GM21737 (cell line): ENCODE measurements at regions not wholly inside any gene's neighbourhood (a gene's known extent, or its start where the extent isn't known, plus 50 kb on each side); places are given as distances from the start of the nearest gene placed in this dataset.
"Not testable (repeated sequence)": the region's sequence is repeated elsewhere in the genome, so short reads cannot be mapped to it uniquely, and the experiment has no call there.

Source experiments
- ATAC-seq: cut with Tn5 transposase; IDR thresholded peaks from one replicate; pipeline ENCODE4 v1.9.1; 2021; ENCODE audit warnings: mild to moderate bottlenecking, moderate library complexity; ENCODE audit not compliant: unreplicated experiment

GRCh38 chr9:120338340-120338739 is 241.6 kb downstream of the CDK5RAP2 start:
- no peak for ATAC-seq

DNA sequence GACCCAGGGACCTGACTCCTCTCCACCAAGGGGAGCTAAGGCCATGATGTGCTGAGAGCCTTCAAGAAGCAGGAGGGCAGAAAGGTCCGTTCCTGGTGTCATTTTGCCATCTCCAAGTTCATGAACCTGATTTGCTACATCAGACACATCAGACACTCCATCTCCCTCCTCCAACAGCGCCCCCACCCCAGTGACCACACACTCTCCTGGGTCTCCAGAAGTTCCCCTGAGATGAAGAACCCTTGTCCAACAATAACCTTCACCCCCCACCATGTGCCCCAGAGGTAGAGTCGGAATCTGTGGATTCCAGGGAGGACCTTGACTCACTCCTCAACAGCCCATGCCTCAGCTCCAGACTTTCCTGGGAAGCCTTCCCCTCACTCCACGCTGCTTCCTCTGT is 242.8 kb downstream of the CDK5RAP2 start:
- ATAC-seq = no peak

DNA sequence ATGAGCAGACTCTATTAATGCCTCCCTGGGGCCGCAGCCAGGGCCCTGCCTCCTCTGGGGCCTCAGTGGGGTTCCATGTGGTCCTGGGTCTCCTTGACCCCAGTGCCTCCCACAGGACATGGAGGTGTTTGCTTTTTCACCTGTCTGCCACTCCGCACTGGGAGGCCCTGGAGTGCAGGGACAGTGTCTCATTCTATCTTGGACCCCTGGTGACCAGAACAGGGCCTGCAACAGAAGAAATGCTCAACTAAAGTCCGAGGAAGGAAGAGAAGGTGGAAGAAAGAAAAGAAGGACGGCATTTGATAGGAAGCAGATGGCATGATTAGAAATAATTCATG is 243.2 kb downstream of the CDK5RAP2 start:
- ATAC-seq = no peak

DNA sequence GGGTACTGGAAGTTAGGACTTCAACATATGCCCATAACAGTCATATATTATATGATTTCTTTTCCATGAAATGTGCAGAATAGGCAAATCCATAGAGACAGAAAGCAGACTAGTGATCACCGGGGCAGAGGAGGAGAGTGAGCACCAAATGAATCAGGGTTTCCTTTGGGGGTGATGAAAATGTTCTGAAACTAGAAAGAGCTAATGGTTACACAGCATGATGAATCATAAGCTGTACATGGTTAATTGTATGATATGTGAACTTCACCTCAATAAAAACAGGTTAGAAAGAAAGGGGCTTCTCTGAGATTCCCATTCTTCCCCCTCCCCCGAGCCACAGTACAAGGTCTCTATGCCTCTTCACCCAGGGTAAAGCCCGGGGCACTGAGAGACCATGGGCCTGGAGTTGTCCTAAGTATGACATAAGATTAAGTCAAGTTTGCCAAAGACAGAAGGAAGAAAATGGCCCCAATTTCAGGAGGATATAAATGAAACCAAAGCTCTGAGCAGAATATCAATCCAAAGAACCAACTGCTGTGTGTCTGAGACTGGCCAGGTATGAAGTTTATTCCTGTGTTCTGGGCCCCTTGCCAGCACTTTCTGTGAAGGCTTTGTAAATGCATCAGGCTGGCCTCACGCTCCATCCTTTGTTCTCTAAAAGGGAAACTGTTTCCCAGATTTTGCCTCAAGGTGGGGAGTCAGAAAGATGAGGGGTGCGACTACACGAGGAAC is 243.8 kb downstream of the CDK5RAP2 start:
- no peak for ATAC-seq

- no peak for ATAC-seq
These were observed 248.1 kb downstream of the CDK5RAP2 start for GRCh38 chr9:120331913-120332312.

GRCh38 chr9:120330031-120330430 is 249.9 kb downstream of the CDK5RAP2 start:
- no peak for ATAC-seq

- ATAC-seq = no peak
These were observed 252.6 kb downstream of the CDK5RAP2 start for GRCh38 chr9:120327322-120327721.

GRCh38 chr9:120326049-120326693 is 253.8 kb downstream of the CDK5RAP2 start:
- no peak for ATAC-seq

DNA sequence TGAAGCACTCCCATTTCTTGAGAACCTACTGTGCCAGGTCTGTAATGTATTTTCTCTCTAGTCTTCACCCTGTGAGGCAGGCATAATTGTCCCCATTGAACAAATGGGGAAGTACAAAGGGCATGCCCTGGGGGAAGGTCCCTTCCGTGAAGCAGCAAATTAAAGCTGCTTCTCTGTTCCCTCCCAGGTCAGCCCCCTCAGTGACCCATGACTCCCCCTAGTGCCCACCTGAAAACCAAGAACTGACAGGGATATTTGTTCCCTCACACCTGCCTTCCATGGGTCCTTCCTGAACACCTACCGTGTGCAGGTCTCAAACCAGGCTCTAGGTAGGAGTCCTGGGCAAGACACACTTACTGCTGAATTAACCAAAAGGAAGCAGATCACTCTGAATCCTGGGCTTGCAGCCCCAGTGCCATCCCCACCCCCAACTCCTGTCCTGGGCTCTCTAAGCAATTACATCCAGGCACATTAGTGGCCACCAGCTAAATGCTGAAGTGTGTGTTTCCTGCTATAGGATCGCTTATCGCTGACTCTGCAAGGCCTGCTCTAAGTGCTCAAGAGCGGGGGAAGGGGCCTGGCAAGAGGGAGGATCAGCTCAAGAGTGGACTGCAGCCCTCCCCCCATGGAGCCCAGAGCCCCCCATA is 254.8 kb downstream of the CDK5RAP2 start:
- ATAC-seq = no peak

DNA sequence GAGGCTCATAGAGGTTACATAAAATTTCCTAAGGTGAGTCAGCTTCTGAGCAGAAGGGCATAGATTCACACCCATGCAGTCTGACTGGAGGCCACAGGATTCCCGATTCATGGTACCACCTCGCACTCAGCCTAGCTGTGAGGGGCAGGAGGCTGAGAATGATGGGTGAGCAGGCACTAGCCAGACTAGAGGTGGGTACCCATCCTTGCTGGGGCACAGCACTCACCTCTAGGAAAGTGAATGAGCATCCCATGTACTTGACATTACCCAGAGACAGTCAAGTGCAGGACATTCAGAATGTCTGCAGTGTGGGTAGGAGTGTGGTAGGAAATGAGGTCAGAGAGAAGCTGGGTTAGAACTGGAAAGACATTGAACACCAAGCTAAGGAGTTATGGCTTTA is 255.5 kb downstream of the CDK5RAP2 start:
- no peak for ATAC-seq

GRCh38 chr9:120323125-120323524 is 256.8 kb downstream of the CDK5RAP2 start:
- ATAC-seq = no peak

- ATAC-seq = no peak
These were observed 260.5 kb downstream of the CDK5RAP2 start for GRCh38 chr9:120319452-120319851.

- no peak for ATAC-seq
These were observed 264.8 kb downstream of the CDK5RAP2 start for GRCh38 chr9:120315154-120315553.

DNA sequence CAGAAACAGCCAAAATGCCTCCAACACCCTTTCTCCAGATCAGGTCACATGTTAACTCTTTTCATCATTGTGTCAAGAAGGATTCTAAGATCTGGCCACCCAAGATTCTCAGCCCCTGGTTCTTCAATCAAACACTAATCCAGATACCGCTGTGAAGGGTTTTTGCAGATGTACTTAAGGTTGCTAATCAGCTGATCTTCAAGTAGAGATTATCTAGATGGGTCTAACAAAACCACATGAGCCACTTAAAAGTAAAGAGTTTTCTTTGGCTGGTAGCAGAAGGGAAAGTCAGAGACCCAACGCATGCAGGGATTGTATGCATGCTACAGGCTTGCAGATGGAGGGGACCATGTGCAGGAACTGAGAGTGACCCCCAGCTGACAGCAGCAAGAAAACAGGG is 267.9 kb downstream of the CDK5RAP2 start:
- no peak for ATAC-seq

GRCh38 chr9:120310035-120310434 is 269.9 kb downstream of the CDK5RAP2 start:
- ATAC-seq = no peak

DNA sequence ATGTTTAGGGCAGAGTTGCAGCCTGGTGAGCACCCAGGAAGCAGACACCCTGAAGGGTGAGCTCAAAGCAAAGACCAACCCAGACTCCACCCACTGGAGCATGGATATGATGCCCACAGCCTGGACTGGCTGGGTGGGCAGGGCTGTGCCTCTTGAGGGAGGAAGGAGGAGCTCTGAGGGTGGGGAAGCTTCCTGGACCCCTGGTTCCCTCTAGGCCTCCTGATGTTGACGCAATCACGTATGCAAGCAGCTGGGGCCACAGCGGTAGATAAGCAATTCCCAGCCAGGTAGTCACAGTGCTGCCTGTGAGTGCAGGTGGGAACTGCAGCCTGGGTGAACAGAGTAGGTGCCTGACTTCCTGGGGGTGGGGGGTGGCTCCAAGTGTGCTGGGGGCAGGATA is 271.5 kb downstream of the CDK5RAP2 start:
- ATAC-seq = no peak

DNA sequence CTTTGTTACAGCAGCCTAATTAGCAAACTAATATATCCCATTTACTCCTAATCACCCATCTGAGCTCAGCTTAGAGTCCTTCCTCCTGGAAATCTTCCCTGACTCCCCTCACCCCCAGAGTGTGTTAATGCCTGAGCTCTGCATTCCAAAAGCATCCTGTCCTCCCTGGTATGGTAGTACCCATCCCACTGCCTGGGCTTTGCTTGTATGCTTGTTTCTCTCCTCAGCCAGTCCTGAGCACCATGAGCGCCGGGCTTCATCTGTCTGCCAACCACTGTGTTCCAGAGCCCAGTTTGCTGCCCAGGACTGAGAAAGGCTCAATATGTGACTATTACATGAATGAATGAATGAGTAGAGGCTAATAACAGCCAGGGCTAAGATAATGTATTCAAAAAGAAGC is 272.4 kb downstream of the CDK5RAP2 start:
- ATAC-seq = no peak

DNA sequence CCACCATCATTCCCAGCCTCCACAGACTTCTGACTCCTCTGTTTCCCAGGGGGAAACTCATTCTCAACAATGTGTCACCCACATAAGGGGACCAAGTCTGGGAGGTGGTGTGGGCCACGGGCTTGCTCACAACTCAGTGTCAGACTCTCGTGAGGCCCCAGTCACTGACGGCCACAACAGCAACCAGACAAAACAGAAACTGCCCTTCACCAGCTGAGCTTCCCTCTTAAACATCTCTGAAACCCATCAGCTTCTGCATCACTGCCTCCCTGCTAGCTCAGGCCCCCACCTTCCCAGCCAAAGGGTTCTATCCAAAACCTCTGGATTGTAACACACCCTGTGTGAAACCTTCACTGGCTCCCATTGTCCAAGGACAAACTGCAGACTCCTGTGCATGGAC is 273.4 kb downstream of the CDK5RAP2 start:
- ATAC-seq = no peak

DNA sequence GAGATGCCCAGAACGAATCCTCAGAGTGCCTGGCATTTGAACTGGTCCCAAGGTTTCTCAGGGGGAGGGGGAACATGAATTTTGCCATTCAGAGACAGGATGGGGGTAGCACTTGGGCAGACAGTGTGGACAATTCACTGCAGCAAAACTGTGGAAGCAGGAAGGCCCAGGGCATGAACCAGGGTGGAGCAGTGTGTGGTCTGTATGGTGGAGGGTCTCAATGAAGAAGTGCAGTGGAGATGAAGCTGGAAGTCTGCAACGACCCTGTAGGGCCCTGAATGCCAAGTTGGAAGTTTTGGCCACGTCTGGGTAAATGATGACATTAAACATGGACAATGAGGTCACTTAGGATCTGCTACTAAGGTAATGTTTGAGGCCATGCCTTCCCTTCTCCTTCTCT is 273.9 kb downstream of the CDK5RAP2 start:
- no peak for ATAC-seq

DNA sequence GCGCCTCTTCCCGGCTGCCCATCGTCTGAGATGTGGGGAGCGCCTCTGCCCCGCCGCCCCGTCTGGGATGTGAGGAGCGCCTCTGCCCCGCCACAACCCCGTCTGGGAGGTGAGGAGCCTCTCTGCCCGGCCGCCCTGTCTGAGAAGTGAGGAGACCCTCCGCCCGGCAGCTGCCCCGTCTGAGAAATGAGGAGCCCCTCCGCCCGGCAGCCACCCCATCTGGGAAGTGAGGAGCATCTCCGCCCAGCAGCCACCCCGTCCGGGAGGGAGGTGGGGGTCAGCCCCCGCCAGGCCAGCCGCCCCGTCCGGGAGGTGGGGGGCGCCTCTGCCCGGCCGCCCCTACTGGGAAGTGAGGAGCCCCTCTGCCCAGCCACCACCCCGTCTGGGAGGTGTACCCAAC is 275.1 kb downstream of the CDK5RAP2 start:
- not testable (repeated sequence) for ATAC-seq

- ATAC-seq = no peak
These were observed 276.4 kb downstream of the CDK5RAP2 start for GRCh38 chr9:120303519-120303918.

- ATAC-seq = no peak
These were observed 280.2 kb downstream of the CDK5RAP2 start for GRCh38 chr9:120299785-120300184.
